ENCODE measurements at regions not wholly inside any gene's neighbourhood (a gene's known extent, or its start where the extent isn't known, plus 50 kb on each side); places are given as distances from the start of the nearest gene placed in this dataset.

- no peak for DNase-seq
Measured at GRCh38 chr14:32006263-32007110, 70.6 kb upstream of the ARHGAP5 start.

DNA sequence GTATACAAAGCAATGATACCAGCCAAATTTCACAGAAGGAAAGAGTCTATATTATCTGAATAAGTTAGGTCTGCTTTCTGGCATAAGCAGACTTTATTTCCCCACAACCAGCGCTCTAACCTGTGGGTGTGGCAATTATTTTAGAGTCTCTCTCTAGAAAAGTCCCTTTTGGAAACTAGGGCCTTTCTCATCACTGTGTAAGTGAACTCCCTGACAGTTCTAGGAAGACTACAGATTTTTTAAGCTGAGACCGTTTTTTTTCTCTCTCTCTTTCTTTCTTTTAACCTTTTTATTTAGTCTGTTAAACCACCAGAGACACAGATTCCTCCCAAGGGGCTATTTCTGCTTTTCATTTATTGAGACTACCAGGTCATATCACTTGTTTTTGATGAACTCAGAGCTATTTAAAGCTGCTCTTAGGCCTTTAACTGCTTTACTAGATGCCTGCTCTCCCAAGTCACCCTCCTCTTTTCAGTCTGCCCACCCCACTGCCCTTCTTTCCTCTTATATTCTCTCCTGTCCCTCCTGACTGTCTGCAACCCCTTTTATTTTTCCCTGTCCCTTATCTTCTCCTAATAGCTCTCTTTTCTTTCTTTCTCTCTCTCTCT lies 69.2 kb upstream of the ARHGAP5 start:
- DNase-seq: no peak

- DNase-seq: no peak
Measured at GRCh38 chr14:32008602-32009193, 68.4 kb upstream of the ARHGAP5 start.

DNA sequence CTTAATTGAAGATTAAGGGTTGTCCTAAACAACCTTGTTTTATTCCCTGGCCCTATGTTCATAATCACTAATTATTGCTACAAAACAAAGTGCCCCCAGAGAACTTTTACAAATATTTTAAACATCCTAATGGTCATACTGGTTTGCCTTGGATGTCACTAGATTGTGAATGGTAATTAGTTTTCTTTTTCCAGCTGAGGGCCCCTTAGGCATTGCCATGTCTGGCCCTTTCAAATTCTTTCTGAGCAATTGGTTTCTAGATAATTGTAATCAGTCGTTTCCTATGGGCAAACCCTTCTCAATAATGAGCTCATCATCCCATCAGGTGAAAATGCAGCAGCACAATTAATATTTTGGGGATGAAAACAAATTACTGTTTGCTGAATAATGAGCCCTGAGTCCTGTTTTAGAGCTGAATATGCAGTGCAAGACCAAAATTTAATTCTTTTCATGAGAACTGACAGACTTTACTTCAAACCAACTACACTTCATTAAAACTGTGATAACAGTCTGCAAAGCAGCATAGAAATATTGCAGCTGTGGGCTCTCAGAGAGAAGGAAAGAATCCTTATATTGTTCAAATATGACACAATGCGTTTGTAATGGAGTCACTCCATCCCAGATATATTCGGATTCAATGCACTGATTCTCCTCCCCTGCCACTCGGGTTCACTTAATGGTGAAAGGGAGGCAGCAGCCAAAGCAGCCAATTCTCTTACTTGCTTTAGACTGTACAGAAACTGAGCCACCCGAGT lies 67.7 kb upstream of the ARHGAP5 start:
- DNase-seq: no peak

GRCh38 chr14:32009976-32010581 lies 67.0 kb upstream of the ARHGAP5 start:
- DNase-seq: no peak

- no peak for DNase-seq
Measured at GRCh38 chr14:32010604-32011125, 66.4 kb upstream of the ARHGAP5 start.

- no peak for DNase-seq
Measured at GRCh38 chr14:32011225-32011624, 65.9 kb upstream of the ARHGAP5 start.

- no peak for DNase-seq
Measured at GRCh38 chr14:32012062-32012461, 65.0 kb upstream of the ARHGAP5 start.

DNA sequence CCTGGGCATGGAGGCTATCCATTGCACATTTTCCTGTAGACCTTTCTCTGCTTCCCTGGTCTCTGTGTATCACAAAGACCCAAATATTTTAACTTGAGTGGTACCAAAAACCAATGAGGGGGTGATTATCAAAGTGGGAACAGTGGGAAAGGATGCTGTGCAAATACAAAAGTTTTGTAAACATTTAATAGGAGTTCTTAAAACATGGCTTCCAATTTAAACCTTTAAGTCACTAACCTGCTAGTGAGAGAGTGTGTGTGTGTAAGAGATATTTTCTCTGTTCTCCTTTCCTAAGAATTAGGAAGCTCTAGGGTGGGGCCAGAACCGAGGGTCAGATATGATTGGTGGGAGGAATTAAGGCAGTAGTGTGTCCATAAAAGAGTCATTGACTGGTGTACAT lies 64.5 kb upstream of the ARHGAP5 start:
- DNase-seq: no peak

GRCh38 chr14:32013083-32013482 lies 64.0 kb upstream of the ARHGAP5 start:
- no peak for DNase-seq

DNA sequence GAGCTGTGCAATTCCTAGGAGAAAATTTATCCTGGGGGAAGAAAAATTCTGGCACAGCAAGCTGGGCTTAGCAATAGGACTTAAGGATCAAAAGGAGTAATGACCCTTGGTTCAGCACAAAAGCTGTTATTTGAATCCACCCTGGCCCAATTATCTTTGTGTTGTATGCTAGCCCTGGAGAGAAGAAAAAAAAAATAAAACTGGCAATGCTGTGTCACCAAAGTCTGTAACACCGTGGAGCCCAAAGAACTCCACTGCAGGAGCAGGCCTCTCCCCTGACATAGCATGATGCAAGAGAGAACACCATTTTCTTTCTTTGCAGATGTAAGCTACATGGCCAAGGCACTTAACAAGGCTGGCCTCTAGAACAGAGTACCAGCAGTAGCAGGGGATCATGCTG lies 63.0 kb upstream of the ARHGAP5 start:
- DNase-seq: no peak

- DNase-seq: no peak
Measured at GRCh38 chr14:32014498-32014897, 62.6 kb upstream of the ARHGAP5 start.

DNA sequence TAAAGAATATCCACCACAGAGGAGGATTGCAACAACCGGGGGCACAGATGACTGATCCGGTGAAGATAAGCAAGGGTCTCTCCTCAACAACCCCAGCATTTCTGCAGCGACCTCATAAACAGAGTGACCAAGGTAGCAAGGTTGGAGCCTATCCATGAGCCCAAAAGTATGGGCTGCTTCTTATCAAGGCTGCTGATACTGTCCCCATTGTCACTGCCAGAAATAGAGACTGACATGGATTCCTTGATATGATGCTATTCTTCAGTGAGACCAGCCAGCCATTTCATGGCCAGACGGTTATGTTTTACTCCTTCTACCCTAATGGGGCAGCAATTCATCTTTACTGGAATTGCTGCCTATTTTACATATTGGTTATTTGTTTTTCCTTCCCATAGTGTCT lies 61.9 kb upstream of the ARHGAP5 start:
- no peak for DNase-seq

DNA sequence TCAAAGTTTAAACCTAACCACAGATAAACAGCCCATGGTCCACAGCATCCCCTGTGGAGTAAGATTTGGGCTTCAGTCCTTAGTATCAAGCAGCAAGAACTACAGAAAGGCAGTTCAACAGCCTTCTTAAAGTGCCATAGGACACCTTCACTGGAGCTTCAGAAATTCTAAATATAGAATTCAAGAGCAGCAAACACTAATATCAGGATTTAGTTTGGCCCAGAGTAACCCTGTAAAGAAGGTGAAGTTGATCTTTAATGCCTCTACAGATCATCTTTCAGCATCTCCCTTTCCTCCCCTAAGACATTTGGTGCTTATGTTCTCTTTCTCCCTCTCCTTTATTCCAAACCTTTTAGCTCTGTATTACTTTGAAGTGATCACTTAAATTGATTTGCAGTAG lies 59.5 kb upstream of the ARHGAP5 start:
- no peak for DNase-seq

GRCh38 chr14:32018391-32019092 lies 58.6 kb upstream of the ARHGAP5 start:
- no peak for DNase-seq

DNA sequence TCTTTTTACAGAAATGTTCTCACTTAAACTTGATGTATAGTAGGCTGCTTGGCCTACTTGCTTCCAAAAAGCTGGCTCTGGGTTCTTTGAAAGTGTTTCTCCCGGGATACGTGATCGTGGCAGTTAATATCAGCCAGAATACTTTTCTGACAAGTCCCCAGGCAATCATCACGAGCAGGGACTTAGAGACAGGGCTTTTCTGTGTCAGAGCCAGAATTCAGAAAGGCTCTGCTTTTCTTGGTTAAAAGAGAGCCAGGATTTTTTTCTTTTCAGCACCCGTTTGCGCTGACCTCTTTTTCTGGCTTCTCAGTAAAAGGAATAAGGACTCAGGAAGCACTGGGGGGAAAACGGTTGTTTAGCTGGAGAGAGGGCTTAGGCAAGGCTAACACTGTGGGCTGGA lies 57.8 kb upstream of the ARHGAP5 start:
- DNase-seq: no peak

DNA sequence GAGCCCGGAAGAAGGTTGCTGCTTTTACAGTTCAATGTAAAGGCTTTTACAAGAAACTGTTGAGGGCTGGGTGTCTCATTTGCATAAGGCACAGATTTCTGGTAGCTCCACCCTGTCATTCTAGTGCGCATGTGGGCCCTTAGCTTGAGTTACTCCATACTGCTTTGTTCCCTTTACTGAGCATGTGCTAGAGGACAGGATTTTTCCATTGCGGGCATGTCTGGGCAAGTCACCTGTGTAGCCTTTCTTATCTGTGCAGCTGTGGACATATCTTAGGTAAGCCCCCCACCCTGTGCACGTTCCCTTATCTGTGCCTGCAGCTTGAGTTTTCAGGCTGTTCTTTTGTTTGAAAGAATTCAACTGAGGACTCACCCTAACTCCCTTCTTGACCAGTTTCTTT lies 56.2 kb upstream of the ARHGAP5 start:
- no peak for DNase-seq

- DNase-seq: no peak
Measured at GRCh38 chr14:32021341-32021740, 55.8 kb upstream of the ARHGAP5 start.

DNA sequence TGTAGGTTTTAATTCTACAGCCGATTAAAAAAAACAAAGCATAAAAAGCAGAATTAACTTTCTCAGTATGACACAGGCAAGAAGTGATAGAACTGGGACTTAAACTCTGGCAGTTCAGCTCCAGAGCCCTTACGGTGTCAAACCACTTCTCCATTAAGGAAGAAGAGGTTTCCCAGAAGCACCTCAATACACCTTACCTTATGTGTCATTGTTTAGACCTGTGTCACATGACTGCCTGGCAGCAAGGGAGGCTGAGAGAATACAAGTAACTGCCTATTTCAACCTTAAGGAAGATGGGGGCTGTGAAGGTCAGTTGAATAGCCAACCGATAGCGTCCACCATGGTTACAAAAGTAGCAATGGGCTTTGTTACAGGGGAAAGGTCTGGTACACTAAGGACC lies 54.6 kb upstream of the ARHGAP5 start:
- no peak for DNase-seq

- no peak for DNase-seq
Measured at GRCh38 chr14:32022938-32023466, 54.1 kb upstream of the ARHGAP5 start.

GRCh38 chr14:32023540-32023939 lies 53.6 kb upstream of the ARHGAP5 start:
- DNase-seq: no peak

Data from central memory CD4-positive, alpha-beta T cell (primary cell).